Lower leg skin (tissue), 3 donors: ENCODE measurements at regions not wholly inside any gene's neighbourhood (a gene's known extent, or its start where the extent isn't known, plus 50 kb on each side); places are given as distances from the start of the nearest gene placed in this dataset.

Experiments used
- POLR2A ChIP-seq, 2 donors: fragments of 450-650 bp; IDR thresholded peaks; one replicate each; pipeline ENCODE4 v1.6.1; 2016 to 2017; ENCODE audit warnings: antibody characterized with exemption in 2 of 2, mild to moderate bottlenecking in 1 of 2, moderate library complexity in 1 of 2
- TF ChIP-seq, protein P1 (sequence below), 3 donors: fragments of 450-650 bp; IDR thresholded peaks; one replicate each; pipeline ENCODE4 v1.5.1; 2016; ENCODE audit warnings: antibody characterized with exemption in 3 of 3, mild to moderate bottlenecking in 3 of 3, moderate library complexity in 2 of 3

DNA sequence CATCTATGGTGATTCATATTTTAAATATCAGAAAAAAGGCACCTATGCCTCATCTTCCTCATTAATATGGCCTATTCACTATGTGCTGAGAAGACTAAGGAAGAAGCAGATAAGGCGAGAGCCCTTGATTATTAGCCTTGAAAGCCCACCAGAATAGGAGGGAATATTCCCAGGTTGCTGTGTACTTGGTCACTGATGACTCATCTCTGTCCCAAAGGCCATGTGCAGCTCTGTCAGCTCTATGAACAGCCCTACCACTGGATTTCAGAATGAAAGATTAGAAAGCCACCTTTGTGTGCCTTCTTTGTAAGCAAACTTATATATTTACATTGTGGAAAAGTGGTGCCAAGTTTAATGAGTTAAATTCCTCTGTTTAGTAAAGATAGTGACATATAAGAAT, 211.5 kb downstream of the NFKBIZ start:
- TF ChIP-seq, protein P1, sequence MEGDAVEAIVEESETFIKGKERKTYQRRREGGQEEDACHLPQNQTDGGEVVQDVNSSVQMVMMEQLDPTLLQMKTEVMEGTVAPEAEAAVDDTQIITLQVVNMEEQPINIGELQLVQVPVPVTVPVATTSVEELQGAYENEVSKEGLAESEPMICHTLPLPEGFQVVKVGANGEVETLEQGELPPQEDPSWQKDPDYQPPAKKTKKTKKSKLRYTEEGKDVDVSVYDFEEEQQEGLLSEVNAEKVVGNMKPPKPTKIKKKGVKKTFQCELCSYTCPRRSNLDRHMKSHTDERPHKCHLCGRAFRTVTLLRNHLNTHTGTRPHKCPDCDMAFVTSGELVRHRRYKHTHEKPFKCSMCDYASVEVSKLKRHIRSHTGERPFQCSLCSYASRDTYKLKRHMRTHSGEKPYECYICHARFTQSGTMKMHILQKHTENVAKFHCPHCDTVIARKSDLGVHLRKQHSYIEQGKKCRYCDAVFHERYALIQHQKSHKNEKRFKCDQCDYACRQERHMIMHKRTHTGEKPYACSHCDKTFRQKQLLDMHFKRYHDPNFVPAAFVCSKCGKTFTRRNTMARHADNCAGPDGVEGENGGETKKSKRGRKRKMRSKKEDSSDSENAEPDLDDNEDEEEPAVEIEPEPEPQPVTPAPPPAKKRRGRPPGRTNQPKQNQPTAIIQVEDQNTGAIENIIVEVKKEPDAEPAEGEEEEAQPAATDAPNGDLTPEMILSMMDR (IDR thresholded peaks at IDR 0.05), result no peak
- no peak for TF ChIP-seq POLR2A (IDR thresholded peaks at IDR 0.05)
